ENCODE measurements at regions not wholly inside any gene's neighbourhood (a gene's known extent, or its start where the extent isn't known, plus 50 kb on each side); places are given as distances from the start of the nearest gene placed in this dataset.
"Not testable (repeated sequence)": the region's sequence is repeated elsewhere in the genome, so short reads cannot be mapped to it uniquely, and the experiment has no call there.

GRCh38 chr10:53537508-53537907 lies 764.9 kb upstream of the MBL2 start:
- DNase-seq: no peak
- intact Hi-C loops (cut with DNase I, micrococcal nuclease): no loop called here
- TF ChIP-seq, protein P1, sequence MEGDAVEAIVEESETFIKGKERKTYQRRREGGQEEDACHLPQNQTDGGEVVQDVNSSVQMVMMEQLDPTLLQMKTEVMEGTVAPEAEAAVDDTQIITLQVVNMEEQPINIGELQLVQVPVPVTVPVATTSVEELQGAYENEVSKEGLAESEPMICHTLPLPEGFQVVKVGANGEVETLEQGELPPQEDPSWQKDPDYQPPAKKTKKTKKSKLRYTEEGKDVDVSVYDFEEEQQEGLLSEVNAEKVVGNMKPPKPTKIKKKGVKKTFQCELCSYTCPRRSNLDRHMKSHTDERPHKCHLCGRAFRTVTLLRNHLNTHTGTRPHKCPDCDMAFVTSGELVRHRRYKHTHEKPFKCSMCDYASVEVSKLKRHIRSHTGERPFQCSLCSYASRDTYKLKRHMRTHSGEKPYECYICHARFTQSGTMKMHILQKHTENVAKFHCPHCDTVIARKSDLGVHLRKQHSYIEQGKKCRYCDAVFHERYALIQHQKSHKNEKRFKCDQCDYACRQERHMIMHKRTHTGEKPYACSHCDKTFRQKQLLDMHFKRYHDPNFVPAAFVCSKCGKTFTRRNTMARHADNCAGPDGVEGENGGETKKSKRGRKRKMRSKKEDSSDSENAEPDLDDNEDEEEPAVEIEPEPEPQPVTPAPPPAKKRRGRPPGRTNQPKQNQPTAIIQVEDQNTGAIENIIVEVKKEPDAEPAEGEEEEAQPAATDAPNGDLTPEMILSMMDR (IDR thresholded peaks at IDR 0.05): no peak
- H3K4me1 ChIP-seq (ENCODE audit: low read depth): no peaks in the 10 kb centered on the region
- no peaks in the 10 kb centered on the region for H3K9me3 ChIP-seq
- H3K36me3 ChIP-seq (ENCODE audit: low read depth): no peaks in the 10 kb centered on the region
- ATAC-seq: no peak
- H3K4me3 ChIP-seq: no peak overlapping the region

DNA sequence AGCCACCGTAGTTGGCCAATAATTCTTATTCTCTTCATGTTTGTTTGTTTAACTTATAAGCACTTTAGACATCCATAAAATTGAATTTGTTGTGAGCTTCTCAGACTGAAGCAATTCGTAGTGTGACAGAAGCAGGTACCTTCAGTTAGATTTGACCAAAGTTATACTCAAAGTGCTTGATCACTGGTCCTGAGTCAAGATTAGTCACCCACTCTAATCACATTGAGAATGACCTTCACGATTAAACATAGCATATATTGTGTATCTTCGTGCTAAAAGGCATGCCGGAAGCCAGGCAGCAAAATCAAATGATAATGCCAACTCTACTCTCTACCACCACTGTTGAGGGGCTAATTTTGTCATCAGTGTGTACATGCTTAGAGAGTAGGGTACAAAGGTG lies 763.7 kb upstream of the MBL2 start:
- intact Hi-C loops (cut with DNase I, micrococcal nuclease): no loop called here
- no peak overlapping the region for H3K4me3 ChIP-seq
- no peak for ATAC-seq

GRCh38 chr10:53534428-53534827 lies 761.8 kb upstream of the MBL2 start:
- Histone ChIP-seq H3K9me3 (no peaks in the 10 kb centered on the region), H3K4me3 (no peak overlapping the region), H3K36me3 (ENCODE audit: low read depth) (no peaks in the 10 kb centered on the region), H3K4me1 (ENCODE audit: low read depth) (no peaks in the 10 kb centered on the region)
- ATAC-seq: no peak
- intact Hi-C loops (cut with DNase I, micrococcal nuclease): no loop called here
- TF ChIP-seq, protein P1 (IDR thresholded peaks at IDR 0.05): no peak
- DNase-seq: no peak

More for the DNA sequence above, 763.7 kb upstream of the MBL2 start:
- H3K36me3 ChIP-seq (ENCODE audit: low read depth): no peaks in the 10 kb centered on the region
- H3K9me3 ChIP-seq: no peaks in the 10 kb centered on the region
- no peak for DNase-seq
- TF ChIP-seq, protein P1 (IDR thresholded peaks at IDR 0.05): no peak
- H3K4me1 ChIP-seq (ENCODE audit: low read depth): no peaks in the 10 kb centered on the region

- Histone ChIP-seq H3K36me3 (ENCODE audit: low read depth) (no peaks in the 10 kb centered on the region), H3K9me3 (no peaks in the 10 kb centered on the region), H3K4me1 (ENCODE audit: low read depth) (no peaks in the 10 kb centered on the region), H3K4me3 (no peak overlapping the region)
- DNase-seq (no peak), ATAC-seq (no peak)
- intact Hi-C loops (cut with DNase I, micrococcal nuclease): no loop called here
- TF ChIP-seq, protein P1 (IDR thresholded peaks at IDR 0.05): no peak
Measured at GRCh38 chr10:53528974-53529373, 756.4 kb upstream of the MBL2 start.

DNA sequence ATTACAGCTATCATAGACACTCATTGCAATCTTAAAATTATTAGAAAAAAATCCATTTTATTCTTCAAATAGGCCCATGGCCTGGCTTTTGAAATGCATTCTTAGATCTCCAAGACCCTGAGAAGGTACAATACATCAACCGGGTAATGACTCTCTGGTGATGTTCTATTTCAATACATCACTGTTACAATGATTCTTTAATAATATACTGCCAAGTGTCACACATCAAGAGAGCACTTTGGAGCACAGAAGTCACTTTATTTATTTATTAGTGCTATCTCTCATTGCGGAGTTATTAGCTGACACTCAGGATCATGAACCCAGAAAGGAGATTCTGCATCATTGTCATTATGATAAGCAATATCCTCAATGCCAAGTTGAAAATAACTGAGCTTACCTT lies 748.5 kb upstream of the MBL2 start:
- Histone ChIP-seq H3K4me1 (ENCODE audit: low read depth) (no peaks in the 10 kb centered on the region), H3K36me3 (ENCODE audit: low read depth) (no peaks in the 10 kb centered on the region), H3K4me3 (no peak overlapping the region), H3K9me3 (peaks cover 7% of the 10 kb centered on the region)
- TF ChIP-seq, protein P1 (IDR thresholded peaks at IDR 0.05): no peak
- intact Hi-C loops (cut with DNase I, micrococcal nuclease): no loop called here
- DNase-seq: no peak
- no peak for ATAC-seq

- H3K4me1 ChIP-seq (ENCODE audit: low read depth): no peaks in the 10 kb centered on the region
- no peak for DNase-seq
- H3K4me3 ChIP-seq: no peak overlapping the region
- TF ChIP-seq, protein P1 (IDR thresholded peaks at IDR 0.05): no peak
- H3K36me3 ChIP-seq (ENCODE audit: low read depth): no peaks in the 10 kb centered on the region
- no peaks in the 10 kb centered on the region for H3K9me3 ChIP-seq
- intact Hi-C loops (cut with DNase I, micrococcal nuclease): no loop called here
- no peak for ATAC-seq
Measured at GRCh38 chr10:53508197-53508596, 735.6 kb upstream of the MBL2 start.

- intact Hi-C loops (cut with DNase I, micrococcal nuclease); H3K9me3 ChIP-seq; H3K36me3 ChIP-seq (ENCODE audit: low read depth); H3K4me1 ChIP-seq (ENCODE audit: low read depth); DNase-seq; H3K4me3 ChIP-seq; ATAC-seq: not testable (repeated sequence)
Measured at GRCh38 chr10:53504492-53504891, 731.9 kb upstream of the MBL2 start.

Measured in mucosa of descending colon (tissue), 3 donors.